ENCODE measurements at regions not wholly inside any gene's neighbourhood (a gene's known extent, or its start where the extent isn't known, plus 50 kb on each side); places are given as distances from the start of the nearest gene placed in this dataset.
"Not testable (repeated sequence)": the region's sequence is repeated elsewhere in the genome, so short reads cannot be mapped to it uniquely, and the experiment has no call there.

- DNase-seq (ENCODE audit: extremely low spot score) = no peak
- TF ChIP-seq POLR2A (IDR thresholded peaks at IDR 0.05; ENCODE audit: low read depth) = no peak
- no peak for TF ChIP-seq POLR2AphosphoS5 (IDR thresholded peaks at IDR 0.05)
- no peak for TF ChIP-seq EP300 (IDR thresholded peaks at IDR 0.05)
- TF ChIP-seq CTCF (IDR thresholded peaks at IDR 0.05) = no peak
- Histone ChIP-seq H3K27me3 (no peaks in the 10 kb centered on the region), H3K27ac (replicated peaks in 1 of 4) (no peak overlapping the region), H3K36me3 (no peaks in the 10 kb centered on the region), H3K4me1 (no peaks in the 10 kb centered on the region), H3K9me3 (no peaks in the 10 kb centered on the region), H3K4me3 (no peak overlapping the region)
- 90% methylated on average over 2 of the region's 2 CpGs for WGBS
- intact Hi-C loops (cut with DNase I) = no loop called here
These were observed 77.3 kb upstream of the SLC38A4 start for GRCh38 chr12:46903058-46903457.

DNA sequence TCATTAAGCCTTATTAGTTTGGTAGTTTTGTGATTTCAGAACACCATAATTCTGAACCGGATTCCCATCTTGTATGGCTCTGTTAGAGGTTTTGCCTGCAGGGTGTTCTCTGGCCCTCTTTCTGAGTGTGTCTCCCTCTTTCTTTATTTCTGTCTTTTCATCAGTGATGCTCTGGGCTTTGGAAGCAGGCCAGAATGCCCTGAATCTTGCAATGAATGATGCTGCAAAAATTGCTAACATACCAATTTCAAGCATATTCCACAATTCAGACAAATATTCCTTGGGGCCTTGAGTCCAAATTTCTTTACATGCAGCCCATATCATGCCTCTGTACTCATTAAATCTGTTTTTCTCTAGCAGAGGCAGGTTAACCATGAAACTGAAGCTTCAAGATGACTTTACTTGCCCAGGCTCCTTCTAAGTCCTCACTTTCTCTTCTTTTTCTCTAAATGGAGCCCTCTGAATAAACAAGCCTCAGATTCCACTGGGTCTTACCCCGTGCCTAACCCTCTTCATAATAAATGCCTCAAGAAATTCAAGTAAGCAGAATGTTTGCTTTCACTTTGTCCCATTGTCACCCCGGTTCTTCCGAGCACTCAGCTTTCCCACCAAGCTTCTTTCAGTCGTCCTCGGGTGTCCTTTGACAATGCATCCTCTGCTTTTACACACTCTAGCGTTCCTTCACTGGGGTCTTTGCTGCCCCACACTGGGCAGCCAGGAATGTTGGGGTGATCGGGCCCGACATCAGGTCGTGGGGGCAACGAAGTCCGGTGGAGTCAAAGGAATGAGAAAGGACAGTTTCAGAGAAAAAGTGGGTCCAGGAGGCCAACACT lies 78.8 kb upstream of the SLC38A4 start:
- TF ChIP-seq EP300 (IDR thresholded peaks at IDR 0.05) (no peak), POLR2A (IDR thresholded peaks at IDR 0.05; ENCODE audit: low read depth) (no peak), CTCF (IDR thresholded peaks at IDR 0.05) (no peak), POLR2AphosphoS5 (IDR thresholded peaks at IDR 0.05) (no peak)
- Histone ChIP-seq H3K27me3 (no peaks in the 10 kb centered on the region), H3K9me3 (peaks cover 0 to 7% (median 0%) of the 10 kb centered on the region in 4 donors), H3K4me3 (no peak overlapping the region), H3K36me3 (no peaks in the 10 kb centered on the region), H3K4me1 (no peaks in the 10 kb centered on the region), H3K27ac (replicated peaks in 1 of 4) (no peak overlapping the region)
- intact Hi-C loops (cut with DNase I) = no loop called here
- DNase-seq (ENCODE audit: extremely low spot score) = no peak
- 86% methylated on average over 12 of the region's 12 CpGs for WGBS

DNA sequence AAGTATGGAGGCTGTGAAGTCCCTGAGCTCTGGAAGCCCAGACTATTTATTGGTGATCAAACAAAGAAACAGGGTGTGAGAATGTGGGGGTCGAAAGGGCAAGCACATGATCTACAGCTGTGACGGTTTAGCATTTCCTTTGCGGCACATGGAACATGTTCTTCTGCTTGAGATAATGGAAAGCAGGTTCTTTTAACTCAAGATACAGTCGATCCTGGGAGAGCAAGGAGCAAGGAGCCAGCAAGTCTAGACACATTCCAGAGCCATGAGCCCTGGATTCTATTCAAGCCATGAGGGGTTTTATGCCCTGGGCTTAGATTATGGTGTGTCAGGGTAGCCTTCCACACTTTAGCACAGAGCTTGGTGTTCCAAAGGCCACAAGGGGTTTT lies 79.4 kb upstream of the SLC38A4 start:
- not testable (repeated sequence) for H3K27ac ChIP-seq (replicated peaks in 1 of 4)

GRCh38 chr12:46907791-46908190 lies 82.0 kb upstream of the SLC38A4 start:
- H3K27me3 ChIP-seq = no peaks in the 10 kb centered on the region
- H3K4me1 ChIP-seq = no peaks in the 10 kb centered on the region
- no peak for DNase-seq (ENCODE audit: extremely low spot score)
- no peak overlapping the region for H3K4me3 ChIP-seq
- intact Hi-C loops (cut with DNase I) = no loop called here
- no peak overlapping the region for H3K27ac ChIP-seq (replicated peaks in 1 of 4)
- H3K9me3 ChIP-seq = peaks cover 0 to 19% (median 0%) of the 10 kb centered on the region in 4 donors
- TF ChIP-seq POLR2A (IDR thresholded peaks at IDR 0.05; ENCODE audit: low read depth) (no peak), POLR2AphosphoS5 (IDR thresholded peaks at IDR 0.05) (no peak), CTCF (IDR thresholded peaks at IDR 0.05) (no peak)
- 100% methylated on average over 3 of the region's 3 CpGs for WGBS
- H3K36me3 ChIP-seq = no peaks in the 10 kb centered on the region

More for the DNA sequence above, 79.4 kb upstream of the SLC38A4 start:
- peaks cover 0 to 12% (median 0%) of the 10 kb centered on the region in 4 donors for H3K9me3 ChIP-seq
- H3K36me3 ChIP-seq; H3K4me1 ChIP-seq; intact Hi-C loops (cut with DNase I); H3K4me3 ChIP-seq; DNase-seq (ENCODE audit: extremely low spot score); H3K27me3 ChIP-seq: not testable (repeated sequence)
- 54% methylated on average over 4 of the region's 4 CpGs for WGBS

- Histone ChIP-seq H3K36me3 (no peaks in the 10 kb centered on the region), H3K4me1 (no peaks in the 10 kb centered on the region), H3K9me3 (peaks cover 0 to 19% (median under 1%) of the 10 kb centered on the region in 4 donors), H3K27me3 (no peaks in the 10 kb centered on the region), H3K4me3 (no peak overlapping the region), H3K27ac (replicated peaks in 1 of 4) (no peak overlapping the region)
- TF ChIP-seq POLR2AphosphoS5 (IDR thresholded peaks at IDR 0.05) (no peak), CTCF (IDR thresholded peaks at IDR 0.05) (no peak), POLR2A (IDR thresholded peaks at IDR 0.05; ENCODE audit: low read depth) (no peak), EP300 (IDR thresholded peaks at IDR 0.05) (no peak)
- DNase-seq (ENCODE audit: extremely low spot score) = no peak
- 94% methylated on average over 2 of the region's 2 CpGs for WGBS
- intact Hi-C loops (cut with DNase I) = no loop called here
These were observed 82.6 kb upstream of the SLC38A4 start for GRCh38 chr12:46908236-46908935.

Measured in esophagus muscularis mucosa (tissue), 4 donors.